Neural crest cell (in vitro differentiated cells): ENCODE measurements at regions not wholly inside any gene's neighbourhood (a gene's known extent, or its start where the extent isn't known, plus 50 kb on each side); places are given as distances from the start of the nearest gene placed in this dataset.

Experiments
- DNase-seq: peaks from one replicate; pipeline ENCODE4 v3.0.0; 2021; ENCODE audit warnings: low read depth, mixed read lengths, low spot score
- H3K27ac Mint-ChIP-seq: one replicate; pipeline ENCODE4 v1.8.0; 2021; ENCODE audit warnings: mild to moderate bottlenecking, mixed read lengths; ENCODE audit not compliant: unreplicated experiment
- H3K27me3 Mint-ChIP-seq: 2 replicates; pipeline ENCODE4 v1.8.0; 2021; ENCODE audit warnings: low read depth, mild to moderate bottlenecking, mixed read lengths
- H3K36me3 Mint-ChIP-seq: 2 replicates; pipeline ENCODE4 v1.8.0; 2021; ENCODE audit warnings: low read depth, mild to moderate bottlenecking, mixed read lengths
- H3K4me1 Mint-ChIP-seq: 2 replicates; pipeline ENCODE4 v1.8.0; 2021; ENCODE audit warnings: mixed read lengths
- H3K4me3 Mint-ChIP-seq: one replicate; pipeline ENCODE4 v1.8.0; 2021; ENCODE audit warnings: mild to moderate bottlenecking, mixed read lengths
- H3K9me3 Mint-ChIP-seq: 2 replicates; pipeline ENCODE4 v1.8.0; 2021; ENCODE audit warnings: mixed read lengths
- CTCF ChIP-seq: fragments of 200-600 bp; sonication (generic); conservative IDR thresholded peaks from 2 replicates; pipeline ENCODE4 v1.5.0; 2021; ENCODE audit warnings: antibody characterized with exemption, mild to moderate bottlenecking

GRCh38 chr3:137468446-137468845 is 295.7 kb upstream of the SOX14 start:
- DNase-seq: no peak
- peaks cover 19% of the 10 kb centered on the region for H3K4me1 Mint-ChIP-seq
- no peak overlapping the region for H3K27ac Mint-ChIP-seq
- H3K27me3 Mint-ChIP-seq: peaks cover 9% of the 10 kb centered on the region
- H3K36me3 Mint-ChIP-seq: no peaks in the 10 kb centered on the region
- H3K9me3 Mint-ChIP-seq: no peaks in the 10 kb centered on the region
- no peak for TF ChIP-seq CTCF
- no peak overlapping the region for H3K4me3 Mint-ChIP-seq

DNA sequence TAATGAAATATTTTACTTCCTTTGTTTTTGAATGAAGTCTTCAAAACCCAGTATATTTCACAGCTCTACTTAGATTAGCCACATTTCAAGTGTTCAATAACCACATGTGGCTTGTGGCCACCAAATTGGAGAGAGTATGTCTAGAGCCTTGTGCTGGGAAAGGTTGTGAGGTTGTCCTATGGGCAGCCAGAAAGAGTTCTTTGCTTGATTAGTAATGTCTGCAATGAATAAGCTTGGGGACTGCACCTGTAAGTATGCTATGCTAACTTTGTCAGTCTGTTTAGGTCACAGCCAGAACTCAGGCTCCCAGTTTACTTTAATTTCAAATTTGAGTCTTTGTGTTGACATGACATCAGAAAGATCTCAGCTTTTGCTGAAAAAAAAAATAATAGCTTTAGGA is 294.9 kb upstream of the SOX14 start:
- no peak for DNase-seq
- H3K27ac Mint-ChIP-seq: no peak overlapping the region
- H3K9me3 Mint-ChIP-seq: no peaks in the 10 kb centered on the region
- no peak overlapping the region for H3K4me3 Mint-ChIP-seq
- H3K4me1 Mint-ChIP-seq: peaks cover 19% of the 10 kb centered on the region
- peaks cover 7% of the 10 kb centered on the region for H3K27me3 Mint-ChIP-seq
- TF ChIP-seq CTCF: no peak
- no peaks in the 10 kb centered on the region for H3K36me3 Mint-ChIP-seq

GRCh38 chr3:137471130-137471529 is 293.0 kb upstream of the SOX14 start:
- Mint-ChIP-seq H3K27ac (no peak overlapping the region), H3K27me3 (peaks cover 7% of the 10 kb centered on the region), H3K9me3 (no peaks in the 10 kb centered on the region), H3K4me1 (peaks cover 19% of the 10 kb centered on the region), H3K4me3 (no peak overlapping the region), H3K36me3 (no peaks in the 10 kb centered on the region)
- DNase-seq: no peak
- no peak for TF ChIP-seq CTCF

DNA sequence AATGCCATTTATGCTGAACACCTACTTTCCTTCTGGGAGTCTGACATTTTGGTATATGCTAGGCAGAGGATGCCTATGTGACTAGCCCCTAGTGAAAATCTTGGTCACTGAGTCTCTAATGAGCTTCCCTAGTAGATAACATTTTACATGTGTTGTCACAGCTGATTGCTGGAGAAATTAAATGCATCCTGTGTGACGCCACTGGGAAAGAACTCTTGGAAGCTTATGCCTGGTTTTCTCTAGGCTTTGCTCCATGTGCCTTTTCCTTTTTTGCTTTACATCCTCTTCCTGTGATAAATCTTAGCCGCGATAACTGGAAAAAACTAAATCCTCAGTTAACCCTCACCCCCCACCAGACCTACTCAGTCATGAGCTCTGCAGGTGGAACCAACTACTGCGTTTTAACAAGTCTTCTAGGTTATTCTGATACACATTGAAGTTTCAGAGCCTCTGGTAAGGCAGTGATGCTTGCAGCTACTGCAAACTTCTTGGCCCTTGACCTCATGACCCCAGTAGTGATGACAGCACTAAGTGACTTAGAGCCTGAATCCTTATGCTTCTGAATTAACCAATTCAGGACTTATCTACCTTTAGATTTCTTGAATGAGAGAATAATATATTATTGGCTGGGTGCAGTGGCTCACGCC is 292.4 kb upstream of the SOX14 start:
- H3K4me1 Mint-ChIP-seq: peaks cover 19% of the 10 kb centered on the region
- peaks cover 3% of the 10 kb centered on the region for H3K27me3 Mint-ChIP-seq
- no peak overlapping the region for H3K4me3 Mint-ChIP-seq
- TF ChIP-seq CTCF: no peak
- no peaks in the 10 kb centered on the region for H3K36me3 Mint-ChIP-seq
- H3K9me3 Mint-ChIP-seq: no peaks in the 10 kb centered on the region
- DNase-seq: no peak
- H3K27ac Mint-ChIP-seq: no peak overlapping the region

DNA sequence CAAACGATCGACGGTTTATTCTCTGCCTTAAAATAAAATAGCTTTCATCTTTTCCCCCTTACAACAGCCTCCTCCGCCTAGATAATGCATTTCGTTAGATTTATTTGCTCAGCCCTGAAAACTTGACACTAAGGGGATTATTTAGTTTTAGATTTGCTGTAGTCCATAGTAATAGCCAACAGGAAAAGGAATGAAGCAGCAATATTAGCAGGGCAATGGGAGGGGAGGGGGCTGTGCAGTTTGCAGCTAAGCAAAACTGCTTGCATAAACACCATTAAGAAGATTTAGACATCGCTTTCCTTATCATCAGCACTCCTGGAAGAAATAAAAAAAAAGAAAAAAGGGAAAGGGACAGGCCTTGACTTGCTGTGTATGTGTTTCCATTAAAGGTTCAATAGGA is 286.5 kb upstream of the SOX14 start:
- Mint-ChIP-seq H3K4me3 (no peak overlapping the region), H3K27ac (no peak overlapping the region), H3K9me3 (peaks cover 5% of the 10 kb centered on the region), H3K36me3 (peaks cover 3% of the 10 kb centered on the region), H3K4me1 (no peaks in the 10 kb centered on the region), H3K27me3 (peaks cover 2% of the 10 kb centered on the region)
- no peak for DNase-seq
- TF ChIP-seq CTCF: no peak
